ENCODE measurements at regions not wholly inside any gene's neighbourhood (a gene's known extent, or its start where the extent isn't known, plus 50 kb on each side); places are given as distances from the start of the nearest gene placed in this dataset.

DNA sequence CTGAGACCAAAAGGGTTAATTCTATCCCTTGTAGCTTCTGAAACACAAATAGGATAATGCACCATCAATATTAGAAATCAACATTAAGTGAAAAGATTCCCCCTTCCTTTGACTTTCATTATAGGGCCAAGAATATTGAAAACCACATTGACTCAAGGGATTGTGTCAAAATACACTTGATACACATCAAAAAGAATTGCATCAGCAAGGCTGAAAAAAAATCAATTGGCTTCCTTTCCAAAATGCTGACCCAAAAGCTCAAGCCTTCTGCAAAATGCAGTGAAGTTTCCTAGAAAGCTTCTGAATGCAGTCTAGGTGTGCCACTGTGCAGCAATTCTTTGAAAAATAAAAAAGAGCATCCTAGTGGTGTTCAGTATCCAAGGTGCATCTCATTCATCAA, 674.4 kb downstream of the TOX3 start (continued):
- TF ChIP-seq, protein P1, sequence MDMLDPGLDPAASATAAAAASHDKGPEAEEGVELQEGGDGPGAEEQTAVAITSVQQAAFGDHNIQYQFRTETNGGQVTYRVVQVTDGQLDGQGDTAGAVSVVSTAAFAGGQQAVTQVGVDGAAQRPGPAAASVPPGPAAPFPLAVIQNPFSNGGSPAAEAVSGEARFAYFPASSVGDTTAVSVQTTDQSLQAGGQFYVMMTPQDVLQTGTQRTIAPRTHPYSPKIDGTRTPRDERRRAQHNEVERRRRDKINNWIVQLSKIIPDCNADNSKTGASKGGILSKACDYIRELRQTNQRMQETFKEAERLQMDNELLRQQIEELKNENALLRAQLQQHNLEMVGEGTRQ (IDR thresholded peaks at IDR 0.05; ENCODE audit: low read depth, low read length) = no peak
- no peak for TF ChIP-seq CHD1 (IDR thresholded peaks at IDR 0.05; ENCODE audit: low read depth, low read length)
- TF ChIP-seq RFX5 (IDR thresholded peaks at IDR 0.05; ENCODE audit: low read depth, low read length) = no peak
- TF ChIP-seq MAFK (IDR thresholded peaks at IDR 0.05; ENCODE audit: low read depth, low read length) = no peak

DNA sequence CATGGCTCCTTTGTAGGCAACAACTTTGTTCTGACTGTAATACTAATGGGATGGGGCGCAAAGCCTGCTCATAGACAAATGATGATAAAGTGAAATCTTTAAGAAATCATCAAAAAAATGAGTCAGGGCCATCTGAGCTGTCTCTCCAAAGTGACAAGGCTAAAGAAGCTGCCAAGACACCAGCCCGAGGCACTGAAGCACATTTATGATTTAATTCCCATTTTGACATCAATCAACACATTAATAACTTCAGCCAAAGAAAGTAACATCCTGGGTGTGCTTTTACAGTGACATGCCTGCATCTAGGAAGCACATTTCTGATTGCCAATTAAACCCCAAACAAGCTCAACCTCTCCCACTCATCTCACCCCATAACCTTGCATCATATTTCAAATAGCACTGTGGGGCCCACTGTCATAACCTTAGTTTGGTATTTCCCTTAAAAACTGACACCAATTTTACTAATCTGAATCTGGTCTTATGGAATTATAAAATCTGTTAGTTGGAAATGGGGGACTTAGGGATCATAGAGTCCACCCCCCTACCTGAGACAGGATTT, 676.6 kb downstream of the TOX3 start:
- no CpG with 5 or more reads among the region's 2 CpGs for WGBS, 2 experiments (ENCODE audit: extremely low coverage in 2 of 2, insufficient read length in 1 of 2)
- Histone ChIP-seq H2BK120ac (ENCODE audit: low read depth, low read length) (peak overlapping the region; percentile 90), H3K18ac (ENCODE audit: low read depth, low read length) (peak overlapping the region; percentile 94), H4K20me1 (ENCODE audit: insufficient read depth, low read length) (no peaks in the 10 kb centered on the region), H4K91ac (ENCODE audit: insufficient read depth, low read depth, low read length) (peak overlapping the region; percentile 82), H2BK15ac (ENCODE audit: low read depth, low read length) (peak overlapping the region; percentile 91; the same call in 2 of the 3 replicates), H3K9ac (ENCODE audit: low read depth, low read length) (no peak overlapping the region), H2BK5ac (ENCODE audit: low read depth, low read length, poor library complexity, severe bottlenecking) (peak overlapping the region; percentile 17), H2AK9ac (replicated peaks; ENCODE audit: low read depth, low read length, poor library complexity) (no peak overlapping the region), H3K4ac (ENCODE audit: low read depth, low read length) (peak overlapping the region; percentile 74), H3K23ac (ENCODE audit: low read depth, low read length) (peak overlapping the region; percentile 14; the same call in 1 of the 2 replicates), H3K4me3 (ENCODE audit: insufficient read depth, low read depth, low read length) (no peak overlapping the region), H4K5ac (ENCODE audit: low read depth, low read length) (peak overlapping the region; percentile 88), H3K4me1 (ENCODE audit: control insufficient read depth, insufficient read depth, low read length) (peaks cover 15% of the 10 kb centered on the region), H3K9me1 (ENCODE audit: insufficient read depth, low read length) (peaks cover 7% of the 10 kb centered on the region; the same call in 1 of the 2 replicates), H3K79me1 (ENCODE audit: low read depth in 1 of 2, low read length in 2 of 2) (no peaks in the 10 kb centered on the region), H3K4me2 (ENCODE audit: low read depth, low read length) (0 out of 2 replicates have a peak overlapping the region, but pooled peaks have one; percentile 2), H3K14ac (replicated peaks; ENCODE audit: low read depth, low read length) (peak overlapping the region; percentile 73), H3K27ac (ENCODE audit: insufficient read depth, low read length) (no peak overlapping the region), H3K36me3 (ENCODE audit: control insufficient read depth, insufficient read depth, low read length) (no peaks in the 10 kb centered on the region), H3K56ac (ENCODE audit: extremely low read depth, insufficient read depth, low read length) (0 out of 2 replicates have a peak overlapping the region, but pooled peaks have one; percentile 4), H2AK5ac (ENCODE audit: low read depth, low read length) (peak overlapping the region; percentile 80; the same call in 1 of the 2 replicates), H3K9me3 (ENCODE audit: control insufficient read depth, insufficient read depth, low read length) (no peaks in the 10 kb centered on the region), H2AFZ (replicated peaks; ENCODE audit: low read length, poor library complexity) (no peak overlapping the region), H3K27me3 (ENCODE audit: control insufficient read depth, insufficient read depth, low read length) (no peaks in the 10 kb centered on the region), H4K8ac (ENCODE audit: low read depth in 2 of 2, low read length in 2 of 2) (peak overlapping the region; percentile 2 to 72; a peak in 3 of 4 replicates), H2BK20ac (ENCODE audit: low read depth, low read length) (peak overlapping the region; percentile 89)
- CTCF ChIA-PET = interaction anchor here (0.6 to 0.8 kb wide), 2 partner anchors 11 kb away, joined by 4 read pairs; no protein-coding TSS in a partner anchor
- POLR2A ChIA-PET (ENCODE audit: unreplicated experiment) = no interaction called here
- DNase-seq = no peak
- ATAC-seq (ENCODE audit: low read depth) = no peak
- dilution Hi-C loops (cut with HindIII; ENCODE audit: low sequenced_read_pairs, unreplicated experiment) (no loop called here), in situ Hi-C loops (cut with MboI; ENCODE audit: low sequenced_read_pairs) (no loop called here), intact Hi-C loops (cut with micrococcal nuclease) (no loop called here)
- no TSS peak for BruUV-seq (replicated peaks)
- TF ChIP-seq, protein P2, sequence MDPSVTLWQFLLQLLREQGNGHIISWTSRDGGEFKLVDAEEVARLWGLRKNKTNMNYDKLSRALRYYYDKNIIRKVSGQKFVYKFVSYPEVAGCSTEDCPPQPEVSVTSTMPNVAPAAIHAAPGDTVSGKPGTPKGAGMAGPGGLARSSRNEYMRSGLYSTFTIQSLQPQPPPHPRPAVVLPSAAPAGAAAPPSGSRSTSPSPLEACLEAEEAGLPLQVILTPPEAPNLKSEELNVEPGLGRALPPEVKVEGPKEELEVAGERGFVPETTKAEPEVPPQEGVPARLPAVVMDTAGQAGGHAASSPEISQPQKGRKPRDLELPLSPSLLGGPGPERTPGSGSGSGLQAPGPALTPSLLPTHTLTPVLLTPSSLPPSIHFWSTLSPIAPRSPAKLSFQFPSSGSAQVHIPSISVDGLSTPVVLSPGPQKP (IDR thresholded peaks at IDR 0.05; ENCODE audit: borderline replicate concordance, low read depth, low read length) = no peak
- TF ChIP-seq FOS (IDR thresholded peaks at IDR 0.05; ENCODE audit: low read depth, low read length) (no peak), CEBPB (IDR thresholded peaks at IDR 0.05; ENCODE audit: low read depth, low read length) (no peak), NFE2L2 (IDR thresholded peaks at IDR 0.05; ENCODE audit: low read depth, low read length) (no peak), SMC3 (IDR thresholded peaks at IDR 0.05; ENCODE audit: low read depth, low read length) (no peak), MXI1 (IDR thresholded peaks at IDR 0.05; ENCODE audit: borderline replicate concordance, low read depth, low read length) (no peak), MAFK (IDR thresholded peaks at IDR 0.05; ENCODE audit: low read depth, low read length) (no peak)

All from IMR-90 (cell line).